ENCODE measurements at regions not wholly inside any gene's neighbourhood (a gene's known extent, or its start where the extent isn't known, plus 50 kb on each side); places are given as distances from the start of the nearest gene placed in this dataset.
A peak's percentile ranks its signal among the peaks of the same experiment; 100 is the strongest.

GRCh38 chr6:4318321-4318720 lies 182.9 kb upstream of the ECI2 start:
- DNase-seq: peak in 1 of 2 donors; percentile 32

- DNase-seq: peak; percentile 92 to 98
Observed at GRCh38 chr6:4316867-4317400, 181.6 kb upstream of the ECI2 start.

DNA sequence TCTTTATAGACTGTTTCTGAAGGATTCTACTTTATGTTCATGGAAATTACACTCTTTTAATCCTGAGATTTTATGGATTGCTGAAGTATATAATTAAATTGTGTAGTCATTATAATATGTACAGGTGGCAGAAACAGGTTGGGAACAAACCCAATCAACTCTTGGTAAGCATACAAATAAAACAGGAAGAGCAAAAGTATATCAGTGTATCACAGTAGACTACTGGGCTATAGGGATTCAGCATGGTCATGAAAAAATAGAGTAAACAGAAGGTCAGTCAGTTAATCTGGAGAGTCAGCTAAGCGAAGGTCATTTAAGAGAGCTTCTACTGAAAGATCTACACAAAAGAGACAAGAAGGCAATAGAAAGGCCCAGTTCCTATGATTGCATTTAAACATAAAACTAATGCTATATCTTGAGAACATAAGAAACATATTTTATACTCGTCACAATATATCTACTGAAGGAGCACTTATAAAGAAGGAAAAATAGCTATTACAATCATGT lies 178.9 kb upstream of the ECI2 start:
- DNase-seq: no peak

GRCh38 chr6:4313044-4313686 lies 177.8 kb upstream of the ECI2 start:
- peak; percentile 42 to 63 for DNase-seq

DNA sequence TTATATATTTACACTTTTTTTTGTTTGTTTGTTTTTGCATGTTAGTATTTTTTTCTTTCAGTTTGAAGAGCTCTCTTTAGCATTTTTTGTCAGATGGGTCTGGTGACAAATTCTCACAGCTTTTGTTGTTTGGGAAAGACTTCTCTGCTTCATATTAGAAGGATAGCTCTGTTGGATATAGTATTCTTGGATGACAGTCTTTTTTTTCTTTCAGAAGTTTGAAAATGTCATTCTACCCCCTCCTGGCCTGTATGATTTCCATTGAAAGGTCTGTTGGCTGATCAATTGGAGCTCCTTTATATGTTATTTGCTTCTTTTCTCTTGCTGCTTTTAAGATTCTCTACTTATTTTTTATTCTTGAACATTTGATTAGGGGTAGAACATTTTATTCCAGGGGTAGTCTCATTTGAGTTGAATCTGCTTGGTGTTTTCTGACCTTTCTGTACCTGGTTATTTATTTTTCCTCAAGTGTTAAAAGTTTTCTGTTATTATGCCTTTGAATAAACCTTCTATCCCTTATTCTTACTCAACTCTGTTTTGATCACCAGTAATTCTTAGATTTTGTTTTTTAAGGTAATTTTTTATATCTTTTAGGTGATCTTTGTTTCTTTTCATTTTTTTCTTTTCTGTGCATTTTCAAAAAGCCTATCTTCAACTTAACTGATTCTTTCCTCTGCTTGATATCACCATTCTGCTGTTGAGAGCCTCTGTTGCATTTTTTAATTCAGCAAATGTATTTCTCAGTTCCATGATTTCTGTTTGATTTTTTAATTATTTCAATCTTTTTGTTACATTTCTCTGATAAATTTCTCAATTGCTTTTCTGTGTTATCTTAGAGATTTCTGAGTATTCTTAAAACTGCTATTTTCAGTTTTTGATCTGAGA lies 176.8 kb upstream of the ECI2 start:
- DNase-seq: no peak

DNA sequence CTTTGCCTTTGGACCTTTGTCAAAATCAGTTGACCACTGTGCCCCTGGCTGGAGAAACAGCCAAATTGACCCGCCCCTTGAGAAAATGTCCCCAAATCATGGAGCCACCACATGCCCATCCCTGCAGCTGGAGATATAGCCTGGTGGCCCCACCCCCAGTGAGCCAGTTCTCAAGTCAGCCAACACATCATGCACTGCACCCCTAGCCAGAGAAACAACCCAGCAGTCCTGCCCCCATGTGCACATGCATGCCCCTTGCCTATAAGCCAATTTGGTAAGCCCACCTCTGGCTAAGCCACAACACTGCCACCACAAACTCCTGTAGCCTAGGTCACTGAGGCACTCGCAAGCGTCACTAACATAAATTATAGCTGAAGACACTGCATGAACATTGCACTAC lies 174.2 kb upstream of the ECI2 start:
- no peak for DNase-seq

DNA sequence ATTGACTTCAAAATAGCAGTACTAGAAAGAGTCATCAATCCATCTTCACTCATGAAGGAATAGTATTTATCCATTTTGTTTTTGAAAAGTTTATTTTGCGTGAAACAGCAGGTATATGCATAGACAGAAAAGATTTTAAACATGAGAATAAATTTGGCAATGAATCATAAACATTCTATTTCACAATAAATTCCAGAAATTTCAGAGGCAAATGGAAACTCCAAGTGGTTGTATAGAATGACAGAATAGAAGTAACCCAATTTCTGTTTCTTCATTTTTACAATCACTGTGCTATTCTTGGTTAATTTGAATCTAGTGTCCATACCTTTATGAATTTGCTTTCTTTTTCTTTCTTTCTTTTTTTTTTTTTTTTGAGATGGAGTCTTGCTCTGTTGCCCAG lies 173.0 kb upstream of the ECI2 start:
- no peak for DNase-seq

DNA sequence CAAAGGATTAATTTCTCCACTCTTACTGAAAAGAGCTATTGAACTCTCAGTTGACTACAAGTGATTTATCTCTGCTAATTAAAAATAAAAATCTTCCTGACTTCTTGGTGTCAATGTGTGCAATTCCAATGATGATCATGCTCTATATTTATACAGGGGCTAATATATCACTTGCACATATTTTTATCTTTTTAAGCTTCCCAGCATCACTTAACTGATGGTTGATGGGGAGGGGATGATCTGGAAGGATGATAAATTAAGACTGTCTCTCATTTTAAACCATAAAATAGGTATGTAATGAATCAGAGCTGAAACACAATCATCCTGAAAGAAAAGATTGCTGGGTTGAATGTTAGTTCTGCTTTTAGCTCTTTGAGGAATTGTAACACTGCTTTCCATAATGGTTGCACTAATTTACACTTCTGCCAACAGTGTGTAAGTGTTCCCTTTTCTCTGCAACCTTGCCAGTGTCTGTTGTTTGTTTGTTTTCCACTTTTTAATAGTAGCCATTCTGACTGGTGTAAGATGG lies 169.6 kb upstream of the ECI2 start:
- DNase-seq: no peak

- DNase-seq: peak; percentile 37 to 39
Observed at GRCh38 chr6:4303638-4304037, 168.3 kb upstream of the ECI2 start.

DNA sequence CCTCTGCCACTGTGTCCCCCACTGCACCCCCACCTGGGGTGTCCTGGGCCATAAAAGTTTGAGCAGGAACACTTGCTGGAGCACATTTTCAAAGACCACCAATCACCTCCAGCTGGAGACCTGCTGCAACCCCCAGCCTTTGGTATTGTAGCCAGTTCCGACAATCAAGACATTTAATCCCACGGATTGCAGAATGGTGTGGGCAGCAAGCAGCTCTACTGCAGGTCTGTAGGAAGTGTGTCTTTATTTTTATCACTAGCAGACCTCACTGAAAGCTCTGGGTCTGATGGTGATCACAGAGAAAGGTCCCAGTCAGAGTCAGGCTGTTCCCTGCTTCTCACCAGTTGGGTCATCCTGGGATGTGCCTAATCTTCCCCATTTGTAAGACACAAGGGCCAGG lies 167.1 kb upstream of the ECI2 start:
- no peak for DNase-seq

GRCh38 chr6:4301871-4302270 lies 166.5 kb upstream of the ECI2 start:
- peak in 1 of 2 donors; percentile 12 for DNase-seq

GRCh38 chr6:4300917-4301316 lies 165.5 kb upstream of the ECI2 start:
- DNase-seq: no peak

GRCh38 chr6:4299476-4299875 lies 164.1 kb upstream of the ECI2 start:
- no peak for DNase-seq

DNA sequence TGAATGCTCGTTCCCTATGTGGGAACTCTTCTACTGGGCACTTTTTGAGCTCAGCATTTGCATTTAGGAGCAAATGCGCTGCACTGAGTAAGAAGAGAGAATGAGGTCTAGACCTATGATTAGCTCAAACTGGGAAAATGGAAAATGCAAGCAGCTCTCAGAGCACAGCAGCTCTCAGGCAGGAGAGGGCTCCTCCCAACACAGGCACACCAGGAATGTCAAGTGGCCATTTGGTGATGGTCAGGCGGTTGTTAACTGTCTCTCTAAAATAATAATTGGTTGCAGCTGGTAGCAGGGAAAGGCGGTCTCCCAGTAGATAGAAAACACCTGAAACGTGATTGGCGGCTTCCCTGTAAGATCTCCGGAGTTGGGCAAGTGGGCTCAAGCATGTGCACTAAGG lies 162.0 kb upstream of the ECI2 start:
- no peak for DNase-seq

DNA sequence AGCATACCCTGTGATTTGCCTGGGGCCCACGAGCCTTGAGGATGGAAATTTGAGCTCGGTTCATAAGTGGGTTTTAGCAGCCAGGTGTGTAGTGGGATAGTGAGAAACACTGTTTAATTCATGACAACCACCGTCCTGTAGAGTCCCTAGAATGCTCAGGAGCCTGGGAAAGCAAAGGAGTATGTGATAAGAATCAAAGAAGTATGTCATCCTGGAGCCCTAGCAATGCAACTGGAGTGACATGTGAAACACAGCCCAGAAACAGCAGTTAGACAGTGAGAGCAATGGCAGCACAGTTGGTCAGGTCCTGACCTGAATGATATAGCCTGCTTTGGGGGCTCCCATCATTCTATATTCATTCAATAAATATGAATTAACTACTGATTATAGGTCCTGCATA lies 161.2 kb upstream of the ECI2 start:
- no peak for DNase-seq

DNA sequence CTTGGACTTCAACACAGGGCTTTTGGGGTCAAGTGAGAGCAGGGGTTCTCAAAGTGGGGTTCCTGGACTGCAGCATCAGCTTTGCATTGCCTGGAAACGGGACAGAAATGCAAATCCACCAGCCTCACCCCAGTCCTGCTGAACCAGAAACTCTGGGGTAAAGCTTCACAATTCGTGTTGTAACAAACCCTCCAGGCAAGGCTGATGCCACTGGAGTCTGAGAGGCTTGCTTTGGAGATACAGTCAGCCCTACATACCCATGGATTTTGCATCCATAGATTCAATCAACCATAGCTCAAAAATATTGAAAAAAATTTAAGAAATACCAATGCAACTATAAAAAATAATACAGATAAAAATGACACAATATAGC lies 160.4 kb upstream of the ECI2 start:
- no peak for DNase-seq

DNA sequence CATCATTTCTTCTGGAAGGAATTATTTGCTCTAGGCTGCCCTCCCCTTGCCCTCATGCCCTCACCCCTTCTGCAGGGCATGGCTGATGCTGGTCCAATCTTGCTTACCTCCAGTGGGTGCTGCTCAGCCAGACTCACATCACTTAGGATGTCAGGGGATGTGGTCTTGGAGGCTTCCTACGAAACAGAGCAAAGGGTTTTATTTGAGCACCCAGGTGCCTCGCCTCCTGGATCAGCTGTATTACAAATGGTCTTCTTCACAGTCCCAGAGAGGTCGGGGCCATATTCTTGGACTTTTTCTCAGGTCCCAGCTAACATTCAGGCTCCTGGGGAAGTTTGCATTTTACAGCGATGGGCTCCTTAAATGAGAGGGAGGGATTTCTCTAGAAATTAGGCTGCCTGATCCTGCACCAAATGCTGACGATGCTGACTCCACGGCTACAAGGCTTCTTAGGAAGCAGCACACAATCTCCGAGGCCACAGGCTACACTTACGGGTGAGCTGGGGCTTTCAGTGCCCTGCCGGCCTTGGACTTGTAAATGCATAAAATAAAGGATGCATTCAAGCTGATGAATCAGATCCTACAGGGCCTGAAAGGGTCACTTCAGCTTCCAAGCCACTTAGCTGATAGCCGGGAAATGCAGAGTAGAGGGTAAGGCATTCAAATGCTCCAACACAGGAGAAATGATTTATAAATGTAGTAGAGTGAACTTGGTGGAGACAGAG lies 159.8 kb upstream of the ECI2 start:
- no peak for DNase-seq

DNA sequence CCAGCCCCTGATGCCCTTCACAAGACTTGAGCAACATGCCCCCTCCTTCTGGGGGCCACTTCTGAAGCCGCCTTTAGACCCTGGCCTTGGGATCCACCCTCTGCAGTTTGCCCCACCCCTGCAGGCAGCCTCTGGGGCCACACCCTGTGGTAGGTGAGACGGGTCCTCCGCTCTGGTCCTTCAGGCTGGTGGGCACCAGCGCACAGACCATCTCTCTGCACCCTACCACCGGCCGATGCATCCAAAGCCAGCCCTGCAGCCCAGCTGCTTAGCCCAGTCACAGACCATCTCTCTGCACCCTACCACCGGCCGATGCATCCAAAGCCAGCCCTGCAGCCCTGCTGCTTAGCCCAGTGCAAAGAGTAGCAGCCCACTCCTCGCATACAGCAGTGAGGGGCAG lies 159.3 kb upstream of the ECI2 start:
- DNase-seq: no peak

DNA sequence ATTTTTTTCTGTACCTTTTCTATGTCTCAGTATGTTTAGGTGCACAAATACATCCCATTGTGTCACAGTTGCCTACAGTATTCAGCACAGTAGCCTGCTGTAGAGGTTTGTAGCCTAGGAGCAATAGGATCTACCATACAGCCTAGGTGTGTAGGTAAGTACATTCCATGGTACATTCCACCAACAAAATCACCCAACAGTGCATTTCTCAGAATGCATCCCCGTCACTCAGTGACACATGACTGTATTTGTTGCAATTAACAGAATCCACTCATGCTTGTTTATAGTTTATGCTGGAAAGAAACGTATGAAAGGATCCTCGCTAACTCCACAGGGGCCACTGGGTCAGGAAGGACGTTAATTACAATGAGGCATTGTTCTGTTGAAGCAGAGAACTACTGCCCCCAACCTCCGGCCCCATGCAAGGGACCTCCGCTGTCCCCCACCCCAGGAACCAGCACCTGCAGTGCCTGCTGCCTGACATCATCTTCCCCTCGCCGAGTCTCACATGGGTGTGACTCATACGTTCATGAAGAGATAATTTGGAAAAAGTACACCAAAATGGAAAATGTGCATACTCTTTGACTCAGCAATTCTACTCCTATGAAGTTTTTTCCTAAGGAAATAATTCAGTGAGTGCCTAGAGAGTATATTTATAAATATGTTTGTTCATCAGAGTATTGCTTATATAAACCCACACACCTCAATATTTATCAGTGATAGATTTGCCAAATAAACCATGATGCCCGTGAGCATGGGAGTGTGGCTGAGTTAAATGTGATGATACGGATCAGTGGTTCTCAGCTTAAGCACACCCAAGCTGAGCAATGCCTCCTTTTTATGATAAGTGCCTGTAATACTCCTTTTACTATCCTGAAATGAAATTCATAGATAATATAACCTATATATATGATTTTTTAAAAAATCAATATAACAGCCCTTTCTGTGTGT lies 156.4 kb upstream of the ECI2 start:
- DNase-seq: no peak

DNA sequence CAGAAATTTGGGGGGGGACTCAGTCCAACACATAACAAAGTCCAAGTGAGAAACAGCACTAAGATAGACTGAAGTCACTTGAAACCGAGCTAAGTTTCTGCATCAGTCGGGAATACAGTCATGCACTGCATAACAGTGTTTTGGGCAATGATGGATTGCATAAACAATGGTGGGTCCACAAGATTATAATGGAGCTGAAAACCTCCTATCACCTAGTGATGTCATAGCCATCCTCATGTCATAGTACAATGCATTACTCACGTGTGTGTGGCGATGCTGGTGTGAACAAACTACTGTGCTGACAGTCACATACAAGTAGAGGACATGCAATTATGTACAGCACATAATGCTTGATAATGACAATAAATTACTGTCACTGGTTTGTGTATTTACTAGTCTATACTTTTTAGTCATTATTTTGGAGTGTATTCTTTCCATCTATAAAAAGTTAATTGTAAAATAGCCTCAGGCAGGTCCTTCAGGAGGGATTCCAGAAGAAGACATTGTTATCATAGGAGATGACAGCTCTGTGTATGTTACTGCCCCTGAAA lies 154.5 kb upstream of the ECI2 start:
- no peak for DNase-seq

- no peak for DNase-seq
Observed at GRCh38 chr6:4287811-4288244, 152.5 kb upstream of the ECI2 start.

Data from inflammatory macrophage (primary cell).